GM21717 (cell line): ENCODE measurements at regions not wholly inside any gene's neighbourhood (a gene's known extent, or its start where the extent isn't known, plus 50 kb on each side); places are given as distances from the start of the nearest gene placed in this dataset.
"Not testable (repeated sequence)": the region's sequence is repeated elsewhere in the genome, so short reads cannot be mapped to it uniquely, and the experiment has no call there.

Experiments
- ATAC-seq: cut with Tn5 transposase; IDR thresholded peaks from one replicate; pipeline ENCODE4 v1.9.1; 2021; ENCODE audit warnings: mild to moderate bottlenecking, moderate library complexity; ENCODE audit not compliant: unreplicated experiment

- no peak for ATAC-seq
Measured at GRCh38 chr7:119967221-119967620, 305.8 kb upstream of the KCND2 start.

- ATAC-seq: not testable (repeated sequence)
Measured at GRCh38 chr7:119968411-119968810, 304.6 kb upstream of the KCND2 start.

DNA sequence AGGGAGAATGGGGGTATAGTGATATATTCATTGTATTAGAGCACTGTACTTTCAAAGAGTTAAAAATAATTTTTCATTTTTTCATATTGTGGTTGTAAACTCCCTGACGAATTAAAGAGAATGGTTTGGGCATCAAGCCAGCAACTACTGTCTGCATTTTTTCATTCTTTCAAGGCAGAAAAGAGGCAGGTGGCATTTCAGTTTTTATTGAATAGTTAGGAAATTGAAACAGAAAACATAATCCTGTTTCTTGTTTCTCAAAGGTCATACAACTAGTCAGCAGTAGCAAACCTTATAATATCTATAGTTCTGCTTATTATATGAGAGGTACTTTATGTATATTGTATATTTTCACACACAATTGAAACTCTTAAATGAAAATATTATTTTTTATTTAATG is 303.9 kb upstream of the KCND2 start:
- ATAC-seq: no peak

GRCh38 chr7:119969763-119970162 is 303.2 kb upstream of the KCND2 start:
- no peak for ATAC-seq

DNA sequence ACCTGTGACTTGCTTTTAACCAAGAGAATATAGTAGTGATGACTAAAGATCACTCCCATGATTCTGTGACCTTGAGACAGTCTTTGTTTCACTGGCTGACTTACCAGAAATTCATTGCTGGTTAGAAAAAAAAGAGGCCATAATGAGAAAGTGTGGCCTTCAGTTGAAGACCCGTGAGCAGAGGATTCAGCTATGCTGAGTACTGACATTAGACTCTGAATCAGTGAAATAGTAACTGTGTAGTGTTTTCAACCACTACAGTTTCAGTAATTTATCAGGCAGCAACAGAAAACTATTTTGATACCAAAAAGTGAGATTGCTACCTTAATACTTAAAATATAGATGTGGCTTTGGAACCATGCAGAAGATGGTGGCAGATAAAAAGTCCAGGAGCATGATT is 298.0 kb upstream of the KCND2 start:
- no peak for ATAC-seq

GRCh38 chr7:119982884-119983283 is 290.1 kb upstream of the KCND2 start:
- ATAC-seq: no peak

- ATAC-seq: no peak
Measured at GRCh38 chr7:119983468-119983867, 289.5 kb upstream of the KCND2 start.

- ATAC-seq: no peak
Measured at GRCh38 chr7:119984247-119984646, 288.7 kb upstream of the KCND2 start.

- no peak for ATAC-seq
Measured at GRCh38 chr7:119988401-119988800, 284.6 kb upstream of the KCND2 start.

DNA sequence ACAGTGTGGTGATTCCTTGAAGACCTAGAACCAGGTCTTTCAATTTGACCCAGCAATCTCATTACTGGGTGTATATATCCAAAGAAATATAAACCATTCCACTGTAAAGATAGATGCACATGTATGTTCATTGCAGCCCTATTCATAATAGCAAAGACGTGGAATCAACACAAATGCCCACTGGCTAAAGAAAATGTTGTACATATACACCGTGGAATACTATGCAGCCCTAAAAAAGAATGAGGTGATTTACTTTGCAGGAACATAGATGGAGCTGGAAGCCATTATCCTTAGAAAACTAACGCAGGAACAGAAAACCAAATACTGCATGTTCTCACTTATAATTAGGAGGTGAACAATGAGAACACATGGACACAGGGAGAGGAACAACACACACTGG is 278.0 kb upstream of the KCND2 start:
- ATAC-seq: no peak

DNA sequence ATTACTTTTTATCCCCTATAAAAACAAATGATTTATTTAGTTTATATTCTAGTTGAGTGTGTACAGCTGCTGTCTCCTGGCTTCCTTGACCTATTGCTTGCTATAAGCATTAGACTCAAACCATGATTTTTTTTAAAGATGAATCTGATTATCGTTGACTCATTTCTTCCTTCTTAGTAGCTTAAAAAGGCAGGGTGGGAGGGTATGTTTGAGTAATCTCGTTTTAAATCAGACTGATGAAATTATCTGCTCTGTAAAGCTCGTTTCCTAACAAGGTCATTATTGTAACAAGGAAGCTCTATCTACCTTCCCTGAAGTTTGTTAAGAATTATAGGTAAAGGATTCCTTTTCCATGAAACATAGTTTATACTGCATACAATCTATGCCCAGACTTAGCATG is 276.3 kb upstream of the KCND2 start:
- ATAC-seq: peak; percentile 58

DNA sequence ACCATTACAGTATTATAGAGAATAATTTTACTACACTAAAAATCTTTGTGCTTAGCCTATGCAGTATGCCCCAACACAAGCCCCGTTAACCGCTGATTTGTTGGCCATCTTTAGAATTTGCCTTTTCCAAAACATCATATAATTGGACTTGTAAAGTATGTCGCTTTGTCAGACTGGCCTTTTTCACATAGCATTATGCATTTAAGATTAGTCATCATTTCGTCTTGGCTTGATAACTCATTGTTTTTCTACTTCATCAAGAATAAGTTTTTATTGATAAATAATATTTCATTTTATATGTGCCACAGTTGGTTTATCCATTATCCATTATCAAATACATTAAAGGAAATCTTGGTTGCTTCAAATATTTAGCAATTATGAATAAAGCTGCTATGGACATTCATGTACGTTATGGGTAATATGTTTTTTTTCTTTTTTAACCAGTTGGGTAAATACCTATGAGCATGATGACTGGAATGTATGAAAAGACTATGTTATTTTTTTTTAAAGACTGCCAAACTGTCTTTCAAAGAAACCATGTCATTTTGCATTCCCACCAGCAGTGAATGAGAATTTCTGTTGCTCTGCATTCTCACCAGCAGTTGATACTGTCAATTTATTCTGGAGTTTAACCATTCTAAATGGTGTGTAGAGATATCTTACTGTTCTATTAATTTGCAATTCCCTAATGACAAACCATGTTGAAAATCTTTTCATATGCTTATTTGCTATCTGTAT is 273.1 kb upstream of the KCND2 start:
- no peak for ATAC-seq

DNA sequence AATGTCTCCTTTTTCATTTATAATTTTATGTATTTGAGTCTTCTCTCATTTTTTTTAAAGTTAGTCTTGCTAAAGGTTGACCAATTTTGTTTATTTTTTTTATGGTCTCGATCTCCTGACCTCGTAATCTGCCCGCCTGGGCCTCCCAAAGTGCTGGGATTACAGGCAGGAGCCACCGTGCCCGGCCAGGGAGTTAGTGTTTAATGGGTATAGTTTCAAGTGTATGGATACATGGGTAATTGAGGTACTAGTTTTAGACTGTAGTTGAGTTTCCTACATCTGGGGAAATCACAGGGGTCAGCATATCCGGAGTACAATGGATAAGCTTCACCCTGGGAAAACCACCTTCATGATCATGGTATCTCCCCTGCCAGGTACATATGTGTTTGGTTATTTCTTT is 267.3 kb upstream of the KCND2 start:
- no peak for ATAC-seq

GRCh38 chr7:120014301-120014700 is 258.7 kb upstream of the KCND2 start:
- not testable (repeated sequence) for ATAC-seq

DNA sequence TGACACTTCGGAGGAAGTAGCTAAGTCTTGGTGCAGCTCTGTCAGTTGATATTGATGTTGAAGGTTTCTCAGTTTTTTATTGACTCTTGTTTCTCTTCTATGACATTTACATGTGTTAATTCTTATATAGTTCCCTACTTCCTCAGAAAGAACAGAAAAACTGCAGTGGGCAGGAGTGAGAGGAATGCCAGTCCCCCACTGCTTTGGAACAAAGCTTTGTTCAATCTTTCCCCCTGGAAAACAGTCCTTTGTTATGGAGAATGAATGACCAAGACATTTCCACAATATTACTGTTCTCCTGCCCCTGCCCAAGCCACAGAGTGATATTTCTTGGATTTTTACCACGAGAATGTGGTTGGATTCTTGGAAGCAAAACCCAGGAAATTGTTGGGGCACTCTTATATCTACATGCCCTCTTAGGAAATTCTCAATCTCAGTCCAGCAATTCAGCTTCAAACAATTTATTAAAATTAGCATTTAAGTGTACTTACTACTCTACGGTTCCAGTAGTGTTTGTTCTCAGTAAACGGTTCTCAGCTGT is 258.0 kb upstream of the KCND2 start:
- ATAC-seq: no peak

GRCh38 chr7:120021085-120021484 is 251.9 kb upstream of the KCND2 start:
- ATAC-seq: no peak

GRCh38 chr7:120023494-120024167 is 249.3 kb upstream of the KCND2 start:
- no peak for ATAC-seq

DNA sequence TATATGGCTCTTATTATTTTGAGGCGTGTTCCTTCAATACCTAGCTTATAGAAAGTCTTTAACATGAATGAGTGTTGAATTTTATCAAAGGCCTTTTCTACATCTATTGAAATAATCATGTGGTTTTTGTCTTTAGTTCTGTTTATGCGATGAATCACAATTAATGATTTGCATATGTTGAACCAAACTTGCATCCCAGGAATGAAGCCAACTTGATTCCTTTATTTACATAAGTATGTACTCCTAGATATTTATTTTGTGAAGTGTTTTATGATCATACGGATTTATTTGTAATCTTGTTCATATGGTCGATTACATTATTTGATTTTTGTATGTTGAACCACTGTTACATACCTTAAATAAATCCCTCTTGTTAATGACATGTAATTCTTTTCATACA is 244.3 kb upstream of the KCND2 start:
- no peak for ATAC-seq

DNA sequence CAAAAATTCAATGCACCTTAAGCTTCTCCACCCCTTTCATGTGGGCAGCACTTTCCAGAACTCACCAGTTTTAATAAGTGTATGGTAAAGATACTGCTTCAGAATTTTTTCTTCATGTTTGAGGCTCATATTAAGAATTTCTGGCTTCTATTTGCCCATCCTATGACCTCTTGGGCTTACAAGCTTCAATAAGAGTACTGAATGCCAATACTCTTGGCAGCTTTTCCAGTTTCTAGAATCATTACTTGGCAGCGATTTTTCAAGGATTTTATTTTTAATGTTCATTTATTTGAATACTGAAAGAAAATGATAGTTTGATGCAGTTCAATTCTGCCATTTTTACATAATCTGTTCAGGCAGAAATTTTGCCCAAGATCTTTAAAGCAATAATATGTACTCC is 242.1 kb upstream of the KCND2 start:
- no peak for ATAC-seq

DNA sequence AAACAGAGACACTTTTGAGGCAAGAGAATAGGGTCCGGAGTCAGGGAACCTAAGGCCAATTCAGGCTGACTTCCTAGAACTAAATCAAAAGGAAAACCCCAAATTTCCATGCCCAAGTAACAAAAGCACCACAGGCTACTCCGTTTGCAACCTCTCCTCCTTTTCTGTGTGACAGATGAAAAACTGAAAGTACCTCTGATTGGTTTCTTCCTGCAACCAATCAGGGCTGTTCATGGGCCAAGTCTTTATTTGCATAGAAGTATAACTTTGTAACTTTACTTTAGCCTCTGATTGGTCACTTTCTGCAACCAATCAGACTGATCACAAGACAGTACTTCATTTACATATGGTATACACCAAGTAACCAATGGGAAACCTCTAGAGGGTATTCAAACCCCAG is 239.9 kb upstream of the KCND2 start:
- ATAC-seq: peak; percentile 56

- no peak for ATAC-seq
Measured at GRCh38 chr7:120039138-120039537, 233.8 kb upstream of the KCND2 start.

- no peak for ATAC-seq
Measured at GRCh38 chr7:120041798-120042197, 231.2 kb upstream of the KCND2 start.
